ENCODE measurements at regions not wholly inside any gene's neighbourhood (a gene's known extent, or its start where the extent isn't known, plus 50 kb on each side); places are given as distances from the start of the nearest gene placed in this dataset.
"Not testable (repeated sequence)": the region's sequence is repeated elsewhere in the genome, so short reads cannot be mapped to it uniquely, and the experiment has no call there.

DNA sequence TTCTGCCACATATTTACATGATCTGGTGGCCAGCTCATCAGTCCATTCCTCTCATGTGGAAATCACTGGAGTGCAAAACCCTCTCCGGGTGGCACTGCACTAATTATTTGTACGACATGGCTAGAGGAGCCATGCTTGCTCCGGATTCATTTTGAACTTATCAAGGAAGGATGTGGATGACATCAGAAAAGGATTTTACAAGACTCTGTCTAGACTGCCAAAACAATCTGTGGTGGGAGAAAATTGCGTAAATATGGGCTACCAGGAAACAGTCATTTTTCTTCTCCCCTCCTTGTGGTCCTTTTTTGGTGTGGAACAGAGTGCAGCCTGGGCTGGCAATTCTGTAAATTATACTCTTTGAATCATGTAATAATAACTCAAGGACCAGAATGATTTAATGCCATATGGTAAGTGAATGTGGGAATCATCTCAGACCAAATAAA lies 123.4 kb upstream of the IFNE start:
- no peak for DNase-seq

- DNase-seq = no peak
Observed at GRCh38 chr9:21607576-21607975, 125.5 kb upstream of the IFNE start.

DNA sequence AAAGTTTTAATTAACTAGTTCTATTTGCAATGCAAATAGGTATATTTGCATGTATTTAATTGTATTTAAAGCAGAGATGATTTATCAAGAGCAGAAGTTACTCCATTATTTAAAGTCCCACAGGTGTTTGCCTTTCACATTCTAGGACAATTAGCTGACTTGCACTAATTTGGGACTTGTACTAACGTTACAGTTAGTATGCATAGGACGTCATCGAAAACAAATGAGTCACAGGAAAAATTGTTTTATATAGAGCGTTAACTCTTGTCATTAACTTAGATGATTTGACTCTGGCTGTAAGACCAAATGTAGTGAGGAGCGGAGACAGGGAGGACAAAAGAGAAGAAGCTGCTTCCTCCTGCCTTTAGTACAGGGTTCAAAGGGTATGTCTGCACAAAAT lies 126.1 kb upstream of the IFNE start:
- no peak for DNase-seq

GRCh38 chr9:21609506-21609905 lies 127.4 kb upstream of the IFNE start:
- no peak for DNase-seq

GRCh38 chr9:21611891-21612290 lies 129.8 kb upstream of the IFNE start:
- DNase-seq = peak in 1 of 2 donors; percentile 27

DNA sequence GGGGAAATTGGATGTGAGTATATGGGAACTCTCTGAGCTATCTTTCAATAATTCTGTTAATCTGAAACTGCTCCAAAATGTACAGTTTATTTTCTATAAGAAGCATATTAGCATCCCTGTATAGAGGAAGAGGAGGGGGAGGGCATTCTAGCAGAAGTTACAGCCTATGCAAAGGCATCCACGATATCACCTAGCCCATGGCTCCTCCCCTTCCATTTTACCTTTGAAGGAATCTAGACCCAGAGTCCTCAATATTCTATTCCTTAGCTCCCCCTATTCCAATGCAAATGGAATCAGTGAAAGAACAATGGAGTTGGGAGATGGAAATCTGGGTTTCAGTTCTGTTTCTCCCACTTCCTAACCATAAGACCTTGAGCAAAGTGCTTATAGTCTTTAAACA lies 132.9 kb upstream of the IFNE start:
- DNase-seq = no peak

- DNase-seq = no peak
Observed at GRCh38 chr9:21615446-21615845, 133.3 kb upstream of the IFNE start.

- DNase-seq = no peak
Observed at GRCh38 chr9:21616082-21616778, 134.1 kb upstream of the IFNE start.

GRCh38 chr9:21624675-21625644 lies 142.8 kb upstream of the IFNE start:
- no peak for DNase-seq

DNA sequence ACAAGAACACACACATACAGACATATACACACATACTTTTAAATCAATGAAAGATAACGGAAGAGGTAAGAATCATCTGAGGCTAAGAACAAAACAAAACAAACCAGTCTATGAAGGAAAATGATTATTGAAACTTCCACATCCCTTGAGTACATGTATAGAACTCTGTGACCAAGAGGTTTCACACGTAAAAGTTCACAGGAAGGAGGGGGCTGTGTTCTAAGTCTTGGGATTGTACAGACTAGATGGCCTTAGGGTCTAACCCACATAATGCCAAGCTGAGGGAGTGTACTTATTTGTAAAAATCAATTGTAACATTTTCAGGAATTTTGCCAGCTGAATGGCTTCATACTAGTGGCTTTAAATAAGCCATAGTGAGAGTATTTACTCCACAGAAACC lies 144.4 kb upstream of the IFNE start:
- DNase-seq = no peak

DNA sequence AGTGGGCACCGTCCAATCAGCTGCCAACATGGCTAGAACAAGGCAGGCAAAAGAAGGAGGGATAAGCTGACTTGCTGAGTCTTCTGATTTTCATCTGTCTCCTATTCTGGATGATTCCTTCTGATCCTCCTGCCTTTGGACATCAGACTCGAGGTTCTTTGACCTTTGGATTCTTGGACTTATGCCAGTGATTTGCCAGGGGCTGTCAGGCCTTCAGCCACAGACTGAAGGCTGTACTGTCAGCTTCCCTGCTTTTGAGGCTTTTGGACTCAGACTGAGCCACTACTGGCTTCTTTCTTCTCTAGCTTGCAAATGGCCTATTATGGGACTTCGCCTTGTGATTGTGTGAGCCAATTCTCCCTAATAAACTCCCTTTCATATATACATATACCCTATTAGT lies 146.8 kb upstream of the IFNE start:
- not testable (repeated sequence) for DNase-seq

DNA sequence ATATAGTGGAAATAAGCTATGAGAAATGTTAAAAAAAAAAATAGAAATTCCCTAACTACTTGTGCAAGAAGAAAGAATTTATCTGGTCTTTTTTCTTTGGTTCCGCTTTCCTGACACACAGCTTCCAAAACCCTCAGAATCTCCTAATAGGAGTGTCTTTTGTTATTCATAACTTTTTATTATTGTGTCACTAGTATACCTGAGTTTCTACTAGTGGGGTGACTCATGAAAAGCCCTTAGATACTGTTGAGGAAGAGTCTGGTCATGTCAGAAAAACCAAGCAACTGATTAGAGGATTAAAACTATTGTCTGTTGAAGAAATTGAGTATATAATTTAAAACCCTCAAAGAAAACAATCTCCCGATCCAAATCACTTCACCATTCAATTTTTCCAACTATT lies 152.8 kb upstream of the IFNE start:
- no peak for DNase-seq

DNA sequence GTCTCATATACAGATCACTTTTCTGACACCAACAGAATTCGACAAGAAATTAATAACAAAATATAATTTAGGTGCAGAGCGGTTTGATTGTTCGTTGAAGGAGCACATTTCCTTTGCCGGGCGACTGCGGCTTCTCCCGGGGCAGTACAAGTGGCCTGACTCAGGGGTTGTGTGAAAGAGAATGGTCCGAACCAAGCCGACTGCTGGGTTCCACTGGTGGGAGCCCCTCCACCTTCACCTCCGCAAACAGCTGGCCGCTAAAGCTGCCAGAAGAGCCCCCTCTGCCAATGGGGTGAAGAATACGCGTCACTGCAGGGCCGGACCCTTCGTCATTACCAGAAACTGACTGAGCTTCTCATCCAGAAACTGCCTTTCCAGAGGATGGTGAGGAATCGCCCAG lies 156.0 kb upstream of the IFNE start:
- no peak for DNase-seq

- no peak for DNase-seq
Observed at GRCh38 chr9:21653091-21653490, 149.3 kb upstream of the MTAP start.

DNA sequence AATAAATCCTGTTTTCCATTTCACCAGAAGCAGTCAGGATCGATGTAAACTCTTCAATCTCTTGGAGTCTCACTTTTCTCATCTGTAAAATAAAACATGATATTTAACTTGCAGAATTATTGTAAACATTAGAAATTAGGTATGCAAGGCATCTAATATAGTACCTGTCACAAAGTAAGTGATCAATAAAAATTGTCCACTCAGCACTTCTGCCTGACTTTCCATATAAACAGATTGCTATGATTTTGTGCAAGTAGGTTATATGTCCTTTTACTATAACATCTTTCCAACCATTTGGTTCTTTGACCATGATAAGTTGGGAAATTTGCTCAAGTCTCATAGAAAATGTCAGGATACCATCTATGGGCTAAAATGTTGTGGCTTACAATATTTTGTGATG lies 148.8 kb upstream of the MTAP start:
- DNase-seq = no peak

GRCh38 chr9:21656776-21657674 lies 145.4 kb upstream of the MTAP start:
- DNase-seq = no peak

GRCh38 chr9:21657966-21658667 lies 144.3 kb upstream of the MTAP start:
- no peak for DNase-seq

GRCh38 chr9:21660976-21661375 lies 141.5 kb upstream of the MTAP start:
- no peak for DNase-seq

DNA sequence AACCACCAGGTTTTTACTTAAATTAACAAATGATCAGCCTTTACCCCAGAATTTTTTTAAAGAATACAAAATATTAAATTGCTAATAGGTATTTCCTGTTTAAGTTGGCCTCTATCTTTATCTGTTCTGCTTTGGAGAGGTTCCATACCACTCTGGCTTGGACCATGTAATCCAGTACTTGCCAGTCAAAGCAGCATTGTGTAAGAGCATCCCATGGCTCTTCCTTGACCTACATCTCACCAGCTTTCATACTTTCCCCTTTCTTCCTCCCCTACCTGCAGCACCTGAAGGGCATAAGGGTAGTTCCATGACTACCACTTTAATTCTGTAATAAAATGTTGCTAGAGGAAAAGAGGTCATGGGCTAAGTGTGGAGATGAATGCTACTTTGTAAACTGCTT lies 140.8 kb upstream of the MTAP start:
- no peak for DNase-seq

GRCh38 chr9:21668516-21668915 lies 133.9 kb upstream of the MTAP start:
- DNase-seq = no peak

- DNase-seq = no peak
Observed at GRCh38 chr9:21669701-21670100, 132.7 kb upstream of the MTAP start.

- peak in 1 of 2 donors; percentile 8 for DNase-seq
Observed at GRCh38 chr9:21670374-21670773, 132.1 kb upstream of the MTAP start.
